Activated naive CD8-positive, alpha-beta T cell treated with anti-CD3 and anti-CD28 coated beads, Interleukin-2, amount 10 ng/mL, durations not matched to agents 7 days and 5 days (primary cell): ENCODE measurements at regions not wholly inside any gene's neighbourhood (a gene's known extent, or its start where the extent isn't known, plus 50 kb on each side); places are given as distances from the start of the nearest gene placed in this dataset.

ENCODE experiments used
- ATAC-seq: fragments of 150-1000 bp; cut with Tn5 transposase; one replicate; pipeline ENCODE4 v1.10.0; 2021; ENCODE audit warnings: low read depth, moderate library complexity
- POLR2A ChIA-PET: fragments of 350-600 bp; sonication (Branson Sonifier 250); formaldehyde crosslinking; loops from one replicate; lab custom pipeline; 2021; ENCODE audit warnings: antibody characterized with exemption; lab: Charles Lee
- DNase-seq: peaks from one replicate; pipeline ENCODE4 v3.0.0; 2021
- H3K27ac Mint-ChIP-seq: one replicate; pipeline ENCODE4 v1.8.0; 2022; ENCODE audit warnings: mild to moderate bottlenecking, mixed read lengths
- H3K27me3 Mint-ChIP-seq: one replicate; pipeline ENCODE4 v1.8.0; 2022; ENCODE audit warnings: mild to moderate bottlenecking, moderate library complexity, mixed read lengths
- H3K36me3 Mint-ChIP-seq: one replicate; pipeline ENCODE4 v1.8.0; 2021; ENCODE audit warnings: mild to moderate bottlenecking, mixed read lengths
- H3K4me1 Mint-ChIP-seq: one replicate; pipeline ENCODE4 v1.8.0; 2021; ENCODE audit warnings: mixed read lengths
- H3K4me3 Mint-ChIP-seq: one replicate; pipeline ENCODE4 v1.8.0; 2022; ENCODE audit warnings: mild to moderate bottlenecking, moderate library complexity, mixed read lengths
- H3K9me3 Mint-ChIP-seq: one replicate; pipeline ENCODE4 v1.8.0; 2021; ENCODE audit warnings: mixed read lengths

- Mint-ChIP-seq H3K4me3 (no peak overlapping the region), H3K27me3 (peaks cover 2% of the 10 kb centered on the region), H3K36me3 (no peaks in the 10 kb centered on the region), H3K27ac (no peak overlapping the region), H3K9me3 (no peaks in the 10 kb centered on the region), H3K4me1 (no peaks in the 10 kb centered on the region)
- POLR2A ChIA-PET = no interaction called here
- DNase-seq (no peak), ATAC-seq (no peak)
These were observed 91.8 kb upstream of the NGF start for GRCh38 chr1:115429884-115430283.

DNA sequence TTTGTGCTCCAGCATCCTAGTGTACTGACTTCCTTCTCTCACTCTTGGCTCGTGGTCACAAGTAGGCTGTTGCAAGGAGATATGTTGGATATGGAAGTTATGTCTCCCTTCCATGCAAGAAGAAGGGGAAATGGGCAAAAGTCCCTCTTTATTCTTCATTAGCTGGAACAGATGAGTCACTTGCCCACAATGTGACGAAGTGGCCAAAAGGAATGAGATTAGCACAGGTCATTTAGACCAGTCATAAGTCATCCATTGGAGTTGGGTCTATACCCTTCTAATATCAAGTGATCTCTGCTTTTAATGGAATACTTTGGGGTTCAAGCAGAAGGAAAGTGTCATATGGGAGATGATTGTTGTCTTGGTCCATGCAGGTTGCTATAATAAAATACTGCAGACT is 91.2 kb upstream of the NGF start:
- H3K27ac Mint-ChIP-seq = no peak overlapping the region
- H3K27me3 Mint-ChIP-seq = peaks cover 2% of the 10 kb centered on the region
- DNase-seq (no peak), ATAC-seq (no peak)
- H3K4me3 Mint-ChIP-seq = no peak overlapping the region
- no peaks in the 10 kb centered on the region for H3K36me3 Mint-ChIP-seq
- POLR2A ChIA-PET = no interaction called here
- H3K9me3 Mint-ChIP-seq = no peaks in the 10 kb centered on the region
- no peaks in the 10 kb centered on the region for H3K4me1 Mint-ChIP-seq

GRCh38 chr1:115428676-115429075 is 90.6 kb upstream of the NGF start:
- H3K4me3 Mint-ChIP-seq = no peak overlapping the region
- no peaks in the 10 kb centered on the region for H3K9me3 Mint-ChIP-seq
- H3K36me3 Mint-ChIP-seq = no peaks in the 10 kb centered on the region
- DNase-seq (no peak), ATAC-seq (no peak)
- peaks cover 2% of the 10 kb centered on the region for H3K27me3 Mint-ChIP-seq
- H3K27ac Mint-ChIP-seq = no peak overlapping the region
- no peaks in the 10 kb centered on the region for H3K4me1 Mint-ChIP-seq
- POLR2A ChIA-PET = no interaction called here

DNA sequence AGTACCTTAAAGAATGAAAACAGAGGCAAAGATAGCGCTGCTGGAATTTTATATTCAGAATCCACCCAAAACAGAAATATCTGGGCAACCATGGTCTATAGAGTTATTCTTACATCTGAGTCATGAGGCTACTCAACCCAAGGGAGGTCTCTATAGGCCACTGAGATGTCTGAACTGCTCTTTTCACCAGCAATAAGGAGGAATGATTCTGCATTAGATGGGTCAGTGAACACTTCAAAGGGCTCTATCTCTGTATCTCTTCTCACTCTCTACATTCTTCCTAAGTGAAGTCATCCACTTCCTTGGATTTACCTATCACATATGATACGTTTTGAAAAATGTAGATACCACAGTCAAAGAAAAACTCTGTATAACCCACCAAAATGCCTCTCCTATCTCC is 90.2 kb upstream of the NGF start:
- ATAC-seq (no peak), DNase-seq (no peak)
- POLR2A ChIA-PET = no interaction called here
- Mint-ChIP-seq H3K27ac (no peak overlapping the region), H3K36me3 (no peaks in the 10 kb centered on the region), H3K27me3 (peaks cover 2% of the 10 kb centered on the region), H3K4me1 (no peaks in the 10 kb centered on the region), H3K4me3 (no peak overlapping the region), H3K9me3 (no peaks in the 10 kb centered on the region)

GRCh38 chr1:115426956-115427355 is 88.9 kb upstream of the NGF start:
- no peaks in the 10 kb centered on the region for H3K36me3 Mint-ChIP-seq
- POLR2A ChIA-PET = no interaction called here
- H3K9me3 Mint-ChIP-seq = no peaks in the 10 kb centered on the region
- H3K4me1 Mint-ChIP-seq = no peaks in the 10 kb centered on the region
- H3K4me3 Mint-ChIP-seq = no peak overlapping the region
- no peak for DNase-seq
- no peak overlapping the region for H3K27ac Mint-ChIP-seq
- H3K27me3 Mint-ChIP-seq = peaks cover 13% of the 10 kb centered on the region
- no peak for ATAC-seq

GRCh38 chr1:115426231-115426771 is 88.3 kb upstream of the NGF start:
- H3K9me3 Mint-ChIP-seq = no peaks in the 10 kb centered on the region
- POLR2A ChIA-PET = no interaction called here
- no peak overlapping the region for H3K27ac Mint-ChIP-seq
- ATAC-seq (no peak), DNase-seq (no peak)
- peaks cover 14% of the 10 kb centered on the region for H3K27me3 Mint-ChIP-seq
- no peak overlapping the region for H3K4me3 Mint-ChIP-seq
- H3K36me3 Mint-ChIP-seq = no peaks in the 10 kb centered on the region
- H3K4me1 Mint-ChIP-seq = no peaks in the 10 kb centered on the region

GRCh38 chr1:115425442-115425841 is 87.4 kb upstream of the NGF start:
- no peak overlapping the region for H3K4me3 Mint-ChIP-seq
- H3K27me3 Mint-ChIP-seq = peaks cover 14% of the 10 kb centered on the region
- POLR2A ChIA-PET = no interaction called here
- DNase-seq (no peak), ATAC-seq (no peak)
- H3K4me1 Mint-ChIP-seq = no peaks in the 10 kb centered on the region
- no peaks in the 10 kb centered on the region for H3K36me3 Mint-ChIP-seq
- no peak overlapping the region for H3K27ac Mint-ChIP-seq
- no peaks in the 10 kb centered on the region for H3K9me3 Mint-ChIP-seq

DNA sequence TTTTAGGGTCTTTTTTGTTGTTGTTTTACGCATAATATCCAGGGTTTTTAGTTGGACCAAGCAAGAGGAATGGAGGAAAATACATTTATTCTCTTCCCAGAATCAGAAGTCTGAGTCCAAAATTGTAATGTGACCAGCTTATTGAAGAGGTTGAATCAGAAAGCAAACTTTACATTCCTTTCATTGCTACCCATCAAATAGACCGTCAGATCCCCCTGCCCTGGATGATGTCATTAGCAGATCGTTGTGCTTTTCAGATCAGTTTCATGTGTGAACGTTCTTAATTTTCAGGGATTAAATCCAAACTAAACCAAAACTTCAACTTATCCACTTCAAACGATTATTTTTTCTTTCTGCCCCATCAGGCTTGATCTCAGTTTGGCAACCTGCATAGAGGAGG is 85.7 kb upstream of the NGF start:
- H3K4me3 Mint-ChIP-seq = no peak overlapping the region

DNA sequence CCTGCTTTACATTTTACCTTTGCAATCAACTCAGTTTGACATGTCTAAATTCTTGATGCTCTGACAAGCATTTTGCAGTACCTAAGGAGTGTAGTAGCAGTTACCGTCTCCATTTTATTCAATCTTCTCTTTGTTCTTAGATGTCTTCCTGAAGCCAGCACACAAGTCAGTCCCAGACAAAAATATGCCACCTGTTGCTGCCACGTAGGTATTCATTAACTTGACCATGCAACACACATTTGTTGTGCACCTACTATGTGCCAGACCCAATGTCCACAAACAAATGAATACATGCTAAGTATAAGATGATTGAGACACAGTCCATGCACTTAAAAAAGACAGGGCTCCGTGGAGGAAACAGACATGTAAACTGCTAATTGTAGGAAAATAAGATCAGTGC is 81.5 kb upstream of the NGF start:
- Mint-ChIP-seq H3K9me3 (no peaks in the 10 kb centered on the region), H3K27me3 (peaks cover 11% of the 10 kb centered on the region), H3K27ac (no peak overlapping the region), H3K36me3 (no peaks in the 10 kb centered on the region), H3K4me1 (no peaks in the 10 kb centered on the region), H3K4me3 (no peak overlapping the region)
- ATAC-seq (no peak), DNase-seq (no peak)
- POLR2A ChIA-PET = no interaction called here

More for the DNA sequence above, 85.7 kb upstream of the NGF start:
- H3K9me3 Mint-ChIP-seq = no peaks in the 10 kb centered on the region
- POLR2A ChIA-PET = no interaction called here
- ATAC-seq (no peak), DNase-seq (no peak)
- no peaks in the 10 kb centered on the region for H3K36me3 Mint-ChIP-seq
- H3K27ac Mint-ChIP-seq = no peak overlapping the region
- peaks cover 14% of the 10 kb centered on the region for H3K27me3 Mint-ChIP-seq
- H3K4me1 Mint-ChIP-seq = no peaks in the 10 kb centered on the region

DNA sequence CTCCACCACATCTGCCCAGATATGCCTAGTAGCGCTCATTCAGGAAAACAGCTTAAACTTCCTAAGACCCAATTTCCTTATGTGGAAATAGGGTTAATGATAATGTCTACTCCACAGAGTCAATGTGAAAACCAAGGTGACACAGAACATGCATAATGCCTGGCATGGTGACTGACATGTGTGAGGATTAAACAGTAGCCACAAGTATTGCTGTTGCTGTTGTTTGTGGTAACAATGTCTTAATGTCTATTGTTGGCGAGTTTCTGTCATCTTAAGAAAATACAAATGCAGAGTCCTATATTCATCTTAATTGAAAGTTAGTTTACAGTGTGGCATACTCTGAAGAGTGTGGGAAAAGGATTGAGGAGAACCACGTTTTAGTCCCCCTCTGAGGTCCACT is 75.6 kb upstream of the NGF start:
- DNase-seq = no peak
- Mint-ChIP-seq H3K4me3 (no peak overlapping the region), H3K27me3 (no peaks in the 10 kb centered on the region), H3K9me3 (no peaks in the 10 kb centered on the region), H3K36me3 (no peaks in the 10 kb centered on the region), H3K27ac (no peak overlapping the region), H3K4me1 (no peaks in the 10 kb centered on the region)
- no peak for ATAC-seq
- POLR2A ChIA-PET = no interaction called here

GRCh38 chr1:115413208-115413607 is 75.2 kb upstream of the NGF start:
- Mint-ChIP-seq H3K27ac (no peak overlapping the region), H3K9me3 (no peaks in the 10 kb centered on the region), H3K36me3 (no peaks in the 10 kb centered on the region), H3K27me3 (no peaks in the 10 kb centered on the region), H3K4me3 (no peak overlapping the region), H3K4me1 (no peaks in the 10 kb centered on the region)
- POLR2A ChIA-PET = no interaction called here
- no peak for DNase-seq
- ATAC-seq = no peak

GRCh38 chr1:115412733-115413132 is 74.7 kb upstream of the NGF start:
- Mint-ChIP-seq H3K36me3 (no peaks in the 10 kb centered on the region), H3K27ac (no peak overlapping the region), H3K4me1 (no peaks in the 10 kb centered on the region), H3K27me3 (no peaks in the 10 kb centered on the region), H3K9me3 (no peaks in the 10 kb centered on the region), H3K4me3 (no peak overlapping the region)
- ATAC-seq = no peak
- POLR2A ChIA-PET = no interaction called here
- no peak for DNase-seq

- no peak for ATAC-seq
- no peaks in the 10 kb centered on the region for H3K4me1 Mint-ChIP-seq
- no peak for DNase-seq
- H3K36me3 Mint-ChIP-seq = no peaks in the 10 kb centered on the region
- POLR2A ChIA-PET = no interaction called here
- no peaks in the 10 kb centered on the region for H3K9me3 Mint-ChIP-seq
- H3K4me3 Mint-ChIP-seq = no peak overlapping the region
- H3K27ac Mint-ChIP-seq = no peak overlapping the region
- H3K27me3 Mint-ChIP-seq = no peaks in the 10 kb centered on the region
These were observed 74.2 kb upstream of the NGF start for GRCh38 chr1:115412286-115412685.

GRCh38 chr1:115411371-115412063 is 73.5 kb upstream of the NGF start:
- H3K4me3 Mint-ChIP-seq = no peak overlapping the region
- no peaks in the 10 kb centered on the region for H3K9me3 Mint-ChIP-seq
- no peaks in the 10 kb centered on the region for H3K4me1 Mint-ChIP-seq
- DNase-seq (no peak), ATAC-seq (no peak)
- no peak overlapping the region for H3K27ac Mint-ChIP-seq
- no peaks in the 10 kb centered on the region for H3K36me3 Mint-ChIP-seq
- POLR2A ChIA-PET = no interaction called here
- no peaks in the 10 kb centered on the region for H3K27me3 Mint-ChIP-seq
